Smooth muscle cell (in vitro differentiated cells): ENCODE measurements at regions not wholly inside any gene's neighbourhood (a gene's known extent, or its start where the extent isn't known, plus 50 kb on each side); places are given as distances from the start of the nearest gene placed in this dataset.

Experiments used
- DNase-seq: peaks from one replicate; lab custom pipeline; 2025; ENCODE audit not compliant: unreplicated experiment; lab: John Stamatoyannopoulos, UW
- H2AFZ ChIP-seq: fragments of 200-600 bp; sonication (generic); 2 replicates; pipeline ENCODE4 v1.6.0; 2016; ENCODE audit warnings: antibody characterized with exemption, low read depth, mild to moderate bottlenecking
- H3F3A ChIP-seq: fragments of 200-600 bp; sonication (generic); 2 replicates; pipeline ENCODE4 v1.6.0; 2017; ENCODE audit warnings: antibody characterized with exemption, low read depth
- H3K27ac ChIP-seq: fragments of 200-600 bp; sonication (generic); 2 replicates; pipeline ENCODE4 v1.5.1; 2016; ENCODE audit warnings: low read depth, mild to moderate bottlenecking
- H3K27me3 ChIP-seq: fragments of 200-600 bp; sonication (generic); 2 replicates; pipeline ENCODE4 v1.6.1; 2016; ENCODE audit warnings: low read depth, mild to moderate bottlenecking
- H3K36me3 ChIP-seq: fragments of 200-600 bp; sonication (generic); 2 replicates; pipeline ENCODE4 v1.5.1; 2016; ENCODE audit warnings: low read depth
- H3K4me1 ChIP-seq: fragments of 200-600 bp; sonication (generic); 2 replicates; pipeline ENCODE4 v1.5.1; 2016; ENCODE audit warnings: low read depth
- H3K4me2 ChIP-seq: fragments of 200-600 bp; sonication (generic); 2 replicates; pipeline ENCODE4 v1.6.0; 2016; ENCODE audit warnings: mild to moderate bottlenecking
- H3K4me3 ChIP-seq: fragments of 200-600 bp; sonication (generic); 2 replicates; pipeline ENCODE4 v1.5.1; 2016; ENCODE audit warnings: mild to moderate bottlenecking
- H3K79me2 ChIP-seq: fragments of 200-600 bp; sonication (generic); 2 replicates; pipeline ENCODE4 v1.6.0; 2016; ENCODE audit warnings: low read depth, mild to moderate bottlenecking
- H3K9ac ChIP-seq: fragments of 200-600 bp; sonication (generic); 2 replicates; pipeline ENCODE4 v1.6.0; 2016; ENCODE audit warnings: low read depth
- H3K9me3 ChIP-seq: fragments of 200-600 bp; sonication (generic); replicated peaks from 2 replicates; pipeline ENCODE4 v1.5.1; 2016; ENCODE audit warnings: low read depth
- H4K20me1 ChIP-seq: fragments of 200-600 bp; sonication (generic); 2 replicates; pipeline ENCODE4 v1.6.0; 2016; ENCODE audit warnings: low read depth
- WGBS: methylation state at CpG from one replicate; pipeline ENCODE4 v1.1.7; 2016; ENCODE audit warnings: low lambda C conversion rate; 5-methylcytosine and 5-hydroxymethylcytosine counted together
- TF ChIP-seq, protein P1 (sequence below): fragments of 200-600 bp; sonication (generic); IDR thresholded peaks from 2 replicates; pipeline ENCODE4 v1.5.1; 2017; ENCODE audit warnings: borderline replicate concordance, mild to moderate bottlenecking, antibody characterized with exemption; ENCODE audit not compliant: insufficient read depth, poor library complexity, severe bottlenecking

DNA sequence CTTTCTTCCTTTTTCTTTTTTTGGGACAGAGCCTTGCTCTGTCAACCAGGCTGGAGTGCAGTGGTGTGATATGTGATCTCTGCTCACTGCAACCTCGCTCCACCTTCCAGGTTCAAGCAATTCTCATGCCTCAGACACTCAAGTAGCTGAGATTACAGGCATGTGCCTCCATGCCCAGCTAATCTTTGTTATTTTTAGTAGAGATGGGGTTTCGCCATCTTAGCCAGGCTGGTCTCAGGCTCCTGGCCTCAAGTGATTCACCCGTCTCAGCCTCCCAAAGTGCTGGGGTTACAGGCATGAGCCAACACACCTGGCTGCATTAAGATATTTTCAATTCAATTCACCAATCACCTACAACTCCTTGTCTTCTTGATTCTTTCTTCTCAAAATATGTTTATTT, 1046.5 kb downstream of the GALC start:
- H2AFZ ChIP-seq: no peak overlapping the region
- H3K4me2 ChIP-seq: no peak overlapping the region
- no peaks in the 10 kb centered on the region for H3K4me1 ChIP-seq
- H3F3A ChIP-seq: no peaks in the 10 kb centered on the region
- DNase-seq: no peak
- H3K9ac ChIP-seq: no peak overlapping the region
- H3K79me2 ChIP-seq: no peaks in the 10 kb centered on the region
- 90% methylated on average over 3 of the region's 3 CpGs for WGBS
- no peaks in the 10 kb centered on the region for H3K9me3 ChIP-seq
- H3K27me3 ChIP-seq: no peaks in the 10 kb centered on the region
- H3K4me3 ChIP-seq: no peak overlapping the region
- TF ChIP-seq, protein P1, sequence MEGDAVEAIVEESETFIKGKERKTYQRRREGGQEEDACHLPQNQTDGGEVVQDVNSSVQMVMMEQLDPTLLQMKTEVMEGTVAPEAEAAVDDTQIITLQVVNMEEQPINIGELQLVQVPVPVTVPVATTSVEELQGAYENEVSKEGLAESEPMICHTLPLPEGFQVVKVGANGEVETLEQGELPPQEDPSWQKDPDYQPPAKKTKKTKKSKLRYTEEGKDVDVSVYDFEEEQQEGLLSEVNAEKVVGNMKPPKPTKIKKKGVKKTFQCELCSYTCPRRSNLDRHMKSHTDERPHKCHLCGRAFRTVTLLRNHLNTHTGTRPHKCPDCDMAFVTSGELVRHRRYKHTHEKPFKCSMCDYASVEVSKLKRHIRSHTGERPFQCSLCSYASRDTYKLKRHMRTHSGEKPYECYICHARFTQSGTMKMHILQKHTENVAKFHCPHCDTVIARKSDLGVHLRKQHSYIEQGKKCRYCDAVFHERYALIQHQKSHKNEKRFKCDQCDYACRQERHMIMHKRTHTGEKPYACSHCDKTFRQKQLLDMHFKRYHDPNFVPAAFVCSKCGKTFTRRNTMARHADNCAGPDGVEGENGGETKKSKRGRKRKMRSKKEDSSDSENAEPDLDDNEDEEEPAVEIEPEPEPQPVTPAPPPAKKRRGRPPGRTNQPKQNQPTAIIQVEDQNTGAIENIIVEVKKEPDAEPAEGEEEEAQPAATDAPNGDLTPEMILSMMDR: no peak
- no peaks in the 10 kb centered on the region for H4K20me1 ChIP-seq
- H3K36me3 ChIP-seq: no peaks in the 10 kb centered on the region
- no peak overlapping the region for H3K27ac ChIP-seq

DNA sequence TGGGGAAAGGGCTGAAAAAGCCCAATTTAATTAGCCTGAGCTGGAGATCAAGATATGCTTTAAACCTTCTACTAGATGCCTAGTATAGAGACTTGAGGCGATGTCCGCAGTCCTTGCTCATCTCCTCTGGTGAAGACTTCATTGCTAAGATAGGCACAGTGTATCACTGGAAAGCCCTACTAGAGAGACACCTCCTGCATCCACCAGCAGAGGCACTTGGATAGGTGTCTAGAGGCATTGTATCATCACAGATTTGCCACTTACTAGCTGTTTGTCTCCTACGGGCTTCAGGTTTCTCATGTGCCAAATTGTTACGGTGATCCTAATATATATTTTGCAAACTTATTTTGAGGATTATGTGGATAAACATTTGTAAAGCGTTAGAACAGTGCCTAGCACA, 1048.5 kb downstream of the GALC start:
- Histone ChIP-seq H3K79me2 (no peaks in the 10 kb centered on the region), H3K4me3 (no peak overlapping the region)
- WGBS: 90% methylated on average over 5 of the region's 5 CpGs

DNA sequence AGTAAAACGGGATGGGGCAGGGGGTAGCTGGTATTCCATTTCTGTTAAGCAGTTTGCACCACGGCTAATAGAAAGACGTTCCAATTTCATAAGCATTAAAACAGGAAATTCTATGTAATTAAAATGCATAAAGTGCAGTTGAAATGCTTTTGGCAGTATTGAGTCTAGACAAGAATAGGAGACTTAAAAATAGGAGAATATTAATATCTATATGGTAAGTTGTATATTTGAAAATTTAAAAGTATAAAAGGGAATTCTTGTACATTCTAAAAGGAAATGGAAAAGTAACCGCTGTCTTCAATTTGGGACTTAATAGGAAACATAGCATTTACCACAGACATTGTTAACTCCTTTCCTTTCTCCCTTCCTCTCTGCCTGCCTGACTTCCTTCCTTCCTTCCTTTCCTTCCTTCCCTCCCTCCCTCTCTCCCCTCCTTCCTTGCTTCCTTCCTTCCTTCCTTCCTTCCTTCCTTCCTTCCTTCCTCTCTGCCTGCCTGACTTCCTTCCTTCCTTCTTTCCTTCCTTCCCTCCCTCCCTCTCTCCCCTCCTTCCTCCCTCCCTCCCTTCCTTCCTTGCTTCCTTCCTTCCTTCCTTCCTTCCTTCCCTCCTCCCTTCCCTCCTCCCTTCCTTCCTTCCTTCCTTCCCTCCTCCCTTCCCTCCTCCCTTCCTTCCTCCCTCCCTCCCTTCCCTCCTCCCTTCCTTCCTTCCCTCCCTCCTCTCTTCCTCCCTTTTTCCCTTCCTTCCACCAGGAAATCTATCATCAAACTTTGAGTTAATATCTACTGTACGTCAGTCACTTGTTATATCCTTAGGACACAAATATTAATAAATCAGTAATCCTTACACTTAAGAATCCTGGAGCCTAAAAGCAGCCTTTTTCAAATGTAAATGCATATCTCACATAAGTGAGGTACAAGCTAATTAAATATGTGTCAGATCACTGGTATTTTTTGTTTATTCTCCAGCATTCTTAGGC, 1049.3 kb downstream of the GALC start:
- H3K4me1 ChIP-seq: no peaks in the 10 kb centered on the region
- H3F3A ChIP-seq: no peaks in the 10 kb centered on the region
- no peak overlapping the region for H3K4me3 ChIP-seq
- no peak for DNase-seq
- no peak overlapping the region for H3K9ac ChIP-seq
- WGBS: 94% methylated on average over 5 of the region's 5 CpGs
- no peaks in the 10 kb centered on the region for H3K27me3 ChIP-seq
- H3K9me3 ChIP-seq: no peaks in the 10 kb centered on the region
- no peak overlapping the region for H2AFZ ChIP-seq
- no peaks in the 10 kb centered on the region for H3K36me3 ChIP-seq
- no peak overlapping the region for H3K4me2 ChIP-seq
- no peak overlapping the region for H3K27ac ChIP-seq
- no peaks in the 10 kb centered on the region for H3K79me2 ChIP-seq
- no peaks in the 10 kb centered on the region for H4K20me1 ChIP-seq
- TF ChIP-seq, protein P1: no peak

More for the DNA sequence above, 1048.5 kb downstream of the GALC start:
- no peaks in the 10 kb centered on the region for H3K36me3 ChIP-seq
- H3K4me2 ChIP-seq: no peak overlapping the region
- H4K20me1 ChIP-seq: no peaks in the 10 kb centered on the region
- H3F3A ChIP-seq: no peaks in the 10 kb centered on the region
- no peak overlapping the region for H3K9ac ChIP-seq
- DNase-seq: no peak
- TF ChIP-seq, protein P1: no peak
- no peaks in the 10 kb centered on the region for H3K4me1 ChIP-seq
- no peaks in the 10 kb centered on the region for H3K27me3 ChIP-seq
- no peak overlapping the region for H2AFZ ChIP-seq
- no peak overlapping the region for H3K27ac ChIP-seq
- H3K9me3 ChIP-seq: no peaks in the 10 kb centered on the region
